Parathyroid adenoma (tissue), 2 donors: ENCODE measurements at regions not wholly inside any gene's neighbourhood (a gene's known extent, or its start where the extent isn't known, plus 50 kb on each side); places are given as distances from the start of the nearest gene placed in this dataset.
"Not testable (repeated sequence)": the region's sequence is repeated elsewhere in the genome, so short reads cannot be mapped to it uniquely, and the experiment has no call there.

Experiments
- H2AFZ ChIP-seq: fragments of 300-600 bp; sonication (generic); one replicate; pipeline ENCODE4 v1.7.0; 2017; ENCODE audit warnings: antibody characterized with exemption, mild to moderate bottlenecking
- H3K27ac ChIP-seq: fragments of 300-600 bp; sonication (generic); one replicate; pipeline ENCODE4 v1.7.0; 2017
- H3K27me3 ChIP-seq: fragments of 300-600 bp; sonication (generic); one replicate; pipeline ENCODE4 v1.7.0; 2017; ENCODE audit warnings: low read length; ENCODE audit not compliant: control insufficient read depth, insufficient read depth
- H3K36me3 ChIP-seq: fragments of 300-600 bp; sonication (generic); one replicate; pipeline ENCODE4 v1.7.0; 2017; ENCODE audit warnings: low read length; ENCODE audit not compliant: control insufficient read depth, insufficient read depth
- H3K4me1 ChIP-seq: fragments of 300-600 bp; sonication (generic); one replicate; pipeline ENCODE4 v1.7.0; 2017; ENCODE audit warnings: control low read depth
- H3K4me2 ChIP-seq: fragments of 300-600 bp; sonication (generic); one replicate; pipeline ENCODE4 v1.7.0; 2017; ENCODE audit warnings: low read length
- H3K4me3 ChIP-seq: fragments of 300-600 bp; sonication (generic); one replicate; pipeline ENCODE4 v1.7.0; 2017; ENCODE audit warnings: low read depth, low read length
- H3K79me2 ChIP-seq: fragments of 300-600 bp; sonication (generic); one replicate; pipeline ENCODE4 v1.7.0; 2017; ENCODE audit warnings: control low read depth
- H3K9ac ChIP-seq: fragments of 300-600 bp; sonication (generic); one replicate; pipeline ENCODE4 v1.7.0; 2017; ENCODE audit warnings: mild to moderate bottlenecking
- H3K9me3 ChIP-seq: fragments of 300-600 bp; sonication (generic); one replicate; pipeline ENCODE4 v1.7.0; 2017; ENCODE audit warnings: low read length; ENCODE audit not compliant: control insufficient read depth
- TF ChIP-seq, protein P1 (sequence below): fragments of 300-600 bp; sonication (generic); IDR thresholded peaks from one replicate; pipeline ENCODE4 v1.7.0; 2017; ENCODE audit warnings: antibody characterized with exemption, mild to moderate bottlenecking
- donor health status: primary hyperparathyroidism.

- no peaks in the 10 kb centered on the region for H3K27me3 ChIP-seq
- H2AFZ ChIP-seq: no peak overlapping the region
- H3K9me3 ChIP-seq: no peaks in the 10 kb centered on the region
- H3K4me3 ChIP-seq: no peak overlapping the region
- no peak overlapping the region for H3K4me2 ChIP-seq
- H3K9ac ChIP-seq: no peak overlapping the region
- no peaks in the 10 kb centered on the region for H3K36me3 ChIP-seq
- no peak overlapping the region for H3K27ac ChIP-seq
- H3K4me1 ChIP-seq: no peaks in the 10 kb centered on the region
- TF ChIP-seq, protein P1, sequence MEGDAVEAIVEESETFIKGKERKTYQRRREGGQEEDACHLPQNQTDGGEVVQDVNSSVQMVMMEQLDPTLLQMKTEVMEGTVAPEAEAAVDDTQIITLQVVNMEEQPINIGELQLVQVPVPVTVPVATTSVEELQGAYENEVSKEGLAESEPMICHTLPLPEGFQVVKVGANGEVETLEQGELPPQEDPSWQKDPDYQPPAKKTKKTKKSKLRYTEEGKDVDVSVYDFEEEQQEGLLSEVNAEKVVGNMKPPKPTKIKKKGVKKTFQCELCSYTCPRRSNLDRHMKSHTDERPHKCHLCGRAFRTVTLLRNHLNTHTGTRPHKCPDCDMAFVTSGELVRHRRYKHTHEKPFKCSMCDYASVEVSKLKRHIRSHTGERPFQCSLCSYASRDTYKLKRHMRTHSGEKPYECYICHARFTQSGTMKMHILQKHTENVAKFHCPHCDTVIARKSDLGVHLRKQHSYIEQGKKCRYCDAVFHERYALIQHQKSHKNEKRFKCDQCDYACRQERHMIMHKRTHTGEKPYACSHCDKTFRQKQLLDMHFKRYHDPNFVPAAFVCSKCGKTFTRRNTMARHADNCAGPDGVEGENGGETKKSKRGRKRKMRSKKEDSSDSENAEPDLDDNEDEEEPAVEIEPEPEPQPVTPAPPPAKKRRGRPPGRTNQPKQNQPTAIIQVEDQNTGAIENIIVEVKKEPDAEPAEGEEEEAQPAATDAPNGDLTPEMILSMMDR: no peak
- no peaks in the 10 kb centered on the region for H3K79me2 ChIP-seq
Observed at GRCh38 chr5:91776249-91776648, 393.1 kb upstream of the ARRDC3 start.

DNA sequence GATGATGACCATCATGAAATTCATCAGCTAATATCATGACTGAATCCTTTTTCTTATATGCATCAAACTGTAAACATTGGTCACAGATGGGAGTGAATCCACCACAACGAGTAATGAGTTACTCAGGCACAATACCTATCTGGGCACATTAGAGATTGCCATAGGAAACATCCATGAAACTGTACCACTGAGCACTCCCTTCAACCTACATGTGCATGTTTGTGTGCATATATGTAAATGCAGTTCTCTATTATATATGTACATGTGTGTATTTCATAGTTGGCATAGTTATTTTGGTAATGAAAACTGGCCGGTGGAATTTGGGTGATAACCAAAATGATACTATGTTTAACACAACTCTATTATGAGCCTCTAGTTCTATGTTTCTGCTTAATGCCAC is 387.3 kb upstream of the ARRDC3 start:
- Histone ChIP-seq H3K79me2 (no peaks in the 10 kb centered on the region), H3K4me1 (no peaks in the 10 kb centered on the region), H3K27me3 (no peaks in the 10 kb centered on the region), H3K9ac (no peak overlapping the region), H3K4me3 (no peak overlapping the region), H3K36me3 (no peaks in the 10 kb centered on the region), H3K9me3 (no peaks in the 10 kb centered on the region), H2AFZ (no peak overlapping the region), H3K4me2 (no peak overlapping the region), H3K27ac (no peak overlapping the region)
- TF ChIP-seq, protein P1: no peak

DNA sequence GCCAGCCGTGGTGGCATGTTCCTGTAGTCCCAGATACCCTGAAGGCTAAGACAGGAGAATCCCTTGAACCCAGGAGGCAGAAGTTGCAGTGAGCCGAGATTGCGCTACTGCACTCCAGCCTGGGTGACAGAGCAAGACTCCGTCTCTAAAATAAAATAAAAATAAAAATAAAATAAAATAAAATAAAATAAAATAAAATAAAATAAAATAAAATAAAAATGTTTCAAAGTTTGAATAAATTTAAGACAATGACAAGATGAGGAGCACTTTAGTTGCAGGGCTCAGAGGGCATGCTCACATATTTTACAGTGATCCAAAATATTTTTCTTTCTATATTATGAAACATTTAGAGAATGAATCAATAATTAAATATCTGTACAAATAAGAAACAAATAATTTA is 374.3 kb upstream of the ARRDC3 start:
- not testable (repeated sequence) for H2AFZ ChIP-seq, H3K36me3 ChIP-seq, H3K27me3 ChIP-seq, H3K9ac ChIP-seq, H3K27ac ChIP-seq, H3K4me2 ChIP-seq, H3K4me1 ChIP-seq, H3K4me3 ChIP-seq, H3K79me2 ChIP-seq, H3K9me3 ChIP-seq

DNA sequence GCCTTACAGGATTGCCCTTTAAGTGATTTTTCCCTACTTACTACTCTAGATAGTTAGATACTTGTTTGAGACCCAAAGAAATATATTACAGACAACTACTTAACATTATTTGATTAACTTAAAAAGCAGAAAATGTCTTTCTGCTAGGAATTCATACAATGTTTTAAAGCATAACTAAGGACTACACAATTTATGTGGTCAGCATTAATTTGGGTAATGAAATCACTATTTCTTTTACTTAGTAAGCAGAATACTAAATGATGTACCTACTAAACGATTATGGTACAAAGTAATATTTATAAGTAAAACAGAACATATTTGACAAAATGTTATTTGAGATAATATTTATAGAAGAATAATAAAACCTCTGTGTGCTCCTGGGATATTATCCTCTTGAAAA is 371.9 kb upstream of the ARRDC3 start:
- H3K27ac ChIP-seq: no peak overlapping the region
- H3K36me3 ChIP-seq: no peaks in the 10 kb centered on the region
- H3K79me2 ChIP-seq: no peaks in the 10 kb centered on the region
- TF ChIP-seq, protein P1: no peak
- no peak overlapping the region for H3K4me3 ChIP-seq
- no peaks in the 10 kb centered on the region for H3K4me1 ChIP-seq
- no peaks in the 10 kb centered on the region for H3K9me3 ChIP-seq
- H2AFZ ChIP-seq: no peak overlapping the region
- H3K4me2 ChIP-seq: no peak overlapping the region
- no peaks in the 10 kb centered on the region for H3K27me3 ChIP-seq
- no peak overlapping the region for H3K9ac ChIP-seq

GRCh38 chr5:91744470-91744869 is 361.4 kb upstream of the ARRDC3 start:
- not testable (repeated sequence) for H3K9ac ChIP-seq, H3K36me3 ChIP-seq, H2AFZ ChIP-seq, H3K4me1 ChIP-seq, H3K79me2 ChIP-seq, H3K4me3 ChIP-seq, H3K9me3 ChIP-seq, H3K27ac ChIP-seq, H3K4me2 ChIP-seq, H3K27me3 ChIP-seq

GRCh38 chr5:91742550-91742949 is 359.4 kb upstream of the ARRDC3 start:
- TF ChIP-seq, protein P1: no peak
- Histone ChIP-seq H3K79me2 (no peaks in the 10 kb centered on the region), H3K4me2 (no peak overlapping the region), H2AFZ (no peak overlapping the region), H3K27me3 (no peaks in the 10 kb centered on the region), H3K9me3 (no peaks in the 10 kb centered on the region), H3K4me3 (no peak overlapping the region), H3K36me3 (no peaks in the 10 kb centered on the region), H3K27ac (no peak overlapping the region), H3K4me1 (no peaks in the 10 kb centered on the region), H3K9ac (no peak overlapping the region)
